GM13976 (cell line): ENCODE measurements at regions not wholly inside any gene's neighbourhood (a gene's known extent, or its start where the extent isn't known, plus 50 kb on each side); places are given as distances from the start of the nearest gene placed in this dataset.

Source experiments
- DNase-seq: peaks from one replicate; pipeline ENCODE4 v3.0.0; 2012; ENCODE audit warnings: low spot score
- CTCF ChIP-seq: IDR thresholded peaks from 2 replicates; pipeline ENCODE4 v1.5.1; 2012; ENCODE audit warnings: borderline replicate concordance, mild to moderate bottlenecking; ENCODE audit not compliant: insufficient read depth; ENCODE audit errors: extremely low read depth, missing control alignments, control extremely low read depth
- in situ Hi-C: fragments of 300-500 bp; cut with MboI; formaldehyde crosslinking; loops from one replicate; pipeline ENCODE4 v1.12.0; 2022; ENCODE audit warnings: low sequenced_read_pairs, mixed read lengths, inconsistent platforms; ENCODE audit not compliant: unreplicated experiment

- in situ Hi-C loops: no loop called here
- DNase-seq: no peak
- TF ChIP-seq CTCF: no peak
Observed at GRCh38 chr18:27497246-27497645, 312.1 kb upstream of the CHST9 start.

- DNase-seq: no peak
- in situ Hi-C loops: no loop called here
- no peak for TF ChIP-seq CTCF
Observed at GRCh38 chr18:27493182-27493581, 308.1 kb upstream of the CHST9 start.

- no peak for DNase-seq
- in situ Hi-C loops: no loop called here
- no peak for TF ChIP-seq CTCF
Observed at GRCh38 chr18:27491772-27492171, 306.7 kb upstream of the CHST9 start.

GRCh38 chr18:27483276-27483675 lies 298.2 kb upstream of the CHST9 start:
- DNase-seq: no peak
- no peak for TF ChIP-seq CTCF
- in situ Hi-C loops: no loop called here

GRCh38 chr18:27478459-27478858 lies 293.4 kb upstream of the CHST9 start:
- in situ Hi-C loops: no loop called here
- no peak for DNase-seq
- no peak for TF ChIP-seq CTCF

GRCh38 chr18:27473318-27473717 lies 288.2 kb upstream of the CHST9 start:
- no peak for TF ChIP-seq CTCF
- in situ Hi-C loops: no loop called here
- no peak for DNase-seq

- in situ Hi-C loops: no loop called here
- no peak for DNase-seq
- TF ChIP-seq CTCF: no peak
Observed at GRCh38 chr18:27467073-27467472, 282.0 kb upstream of the CHST9 start.
